Chondrocyte (in vitro differentiated cells): ENCODE measurements at regions not wholly inside any gene's neighbourhood (a gene's known extent, or its start where the extent isn't known, plus 50 kb on each side); places are given as distances from the start of the nearest gene placed in this dataset.

ENCODE experiments used
- DNase-seq: peaks from one replicate; pipeline ENCODE4 v3.0.0; 2021; ENCODE audit warnings: mixed read lengths, low spot score
- H3K27ac Mint-ChIP-seq: one replicate; pipeline ENCODE4 v1.8.0; 2021; ENCODE audit warnings: mild to moderate bottlenecking, moderate library complexity, mixed read lengths; ENCODE audit not compliant: unreplicated experiment
- H3K27me3 Mint-ChIP-seq: 2 replicates; pipeline ENCODE4 v1.8.0; 2021; ENCODE audit warnings: low read depth, mixed read lengths
- H3K36me3 Mint-ChIP-seq: 2 replicates; pipeline ENCODE4 v1.8.0; 2021; ENCODE audit warnings: low read depth, mixed read lengths
- H3K4me1 Mint-ChIP-seq: 2 replicates; pipeline ENCODE4 v1.8.0; 2021; ENCODE audit warnings: low read depth, mild to moderate bottlenecking, mixed read lengths
- H3K4me3 Mint-ChIP-seq: one replicate; pipeline ENCODE4 v1.8.0; 2021; ENCODE audit warnings: mild to moderate bottlenecking, moderate library complexity, mixed read lengths; ENCODE audit not compliant: unreplicated experiment
- H3K9me3 Mint-ChIP-seq: 2 replicates; pipeline ENCODE4 v1.8.0; 2021; ENCODE audit warnings: low read depth, mixed read lengths
- CTCF ChIP-seq: fragments of 200-600 bp; sonication (generic); IDR thresholded peaks from 2 replicates; pipeline ENCODE4 v1.5.0; 2021; ENCODE audit warnings: antibody characterized with exemption, mild to moderate bottlenecking, moderate library complexity

GRCh38 chr9:111099199-111100008 lies 61.1 kb upstream of the LPAR1 start:
- Mint-ChIP-seq H3K27ac (no peak overlapping the region), H3K9me3 (no peaks in the 10 kb centered on the region), H3K27me3 (no peaks in the 10 kb centered on the region), H3K4me1 (peaks cover 11% of the 10 kb centered on the region), H3K36me3 (no peaks in the 10 kb centered on the region), H3K4me3 (no peak overlapping the region)
- no peak for TF ChIP-seq CTCF
- no peak for DNase-seq

- TF ChIP-seq CTCF, result no peak
- no peaks in the 10 kb centered on the region for H3K36me3 Mint-ChIP-seq
- H3K27me3 Mint-ChIP-seq, result no peaks in the 10 kb centered on the region
- no peak overlapping the region for H3K4me3 Mint-ChIP-seq
- H3K4me1 Mint-ChIP-seq, result peaks cover 14% of the 10 kb centered on the region
- no peak overlapping the region for H3K27ac Mint-ChIP-seq
- no peak for DNase-seq
- H3K9me3 Mint-ChIP-seq, result no peaks in the 10 kb centered on the region
These were observed 59.8 kb upstream of the LPAR1 start for GRCh38 chr9:111098093-111098492.

- no peaks in the 10 kb centered on the region for H3K27me3 Mint-ChIP-seq
- no peak overlapping the region for H3K4me3 Mint-ChIP-seq
- no peaks in the 10 kb centered on the region for H3K9me3 Mint-ChIP-seq
- H3K27ac Mint-ChIP-seq, result no peak overlapping the region
- no peaks in the 10 kb centered on the region for H3K36me3 Mint-ChIP-seq
- TF ChIP-seq CTCF, result no peak
- DNase-seq, result no peak
- peaks cover 14% of the 10 kb centered on the region for H3K4me1 Mint-ChIP-seq
These were observed 57.8 kb upstream of the LPAR1 start for GRCh38 chr9:111096051-111096450.

GRCh38 chr9:111095441-111095840 lies 57.2 kb upstream of the LPAR1 start:
- no peak for TF ChIP-seq CTCF
- no peak overlapping the region for H3K4me3 Mint-ChIP-seq
- DNase-seq, result no peak
- H3K27ac Mint-ChIP-seq, result no peak overlapping the region
- no peaks in the 10 kb centered on the region for H3K9me3 Mint-ChIP-seq
- H3K36me3 Mint-ChIP-seq, result no peaks in the 10 kb centered on the region
- H3K4me1 Mint-ChIP-seq, result peaks cover 14% of the 10 kb centered on the region
- H3K27me3 Mint-ChIP-seq, result no peaks in the 10 kb centered on the region

- peaks cover 14% of the 10 kb centered on the region for H3K4me1 Mint-ChIP-seq
- no peaks in the 10 kb centered on the region for H3K36me3 Mint-ChIP-seq
- no peak for TF ChIP-seq CTCF
- H3K27ac Mint-ChIP-seq, result no peak overlapping the region
- H3K27me3 Mint-ChIP-seq, result no peaks in the 10 kb centered on the region
- no peaks in the 10 kb centered on the region for H3K9me3 Mint-ChIP-seq
- H3K4me3 Mint-ChIP-seq, result no peak overlapping the region
- DNase-seq, result no peak
These were observed 56.7 kb upstream of the LPAR1 start for GRCh38 chr9:111094958-111095357.
